ENCODE measurements at regions not wholly inside any gene's neighbourhood (a gene's known extent, or its start where the extent isn't known, plus 50 kb on each side); places are given as distances from the start of the nearest gene placed in this dataset.

DNA sequence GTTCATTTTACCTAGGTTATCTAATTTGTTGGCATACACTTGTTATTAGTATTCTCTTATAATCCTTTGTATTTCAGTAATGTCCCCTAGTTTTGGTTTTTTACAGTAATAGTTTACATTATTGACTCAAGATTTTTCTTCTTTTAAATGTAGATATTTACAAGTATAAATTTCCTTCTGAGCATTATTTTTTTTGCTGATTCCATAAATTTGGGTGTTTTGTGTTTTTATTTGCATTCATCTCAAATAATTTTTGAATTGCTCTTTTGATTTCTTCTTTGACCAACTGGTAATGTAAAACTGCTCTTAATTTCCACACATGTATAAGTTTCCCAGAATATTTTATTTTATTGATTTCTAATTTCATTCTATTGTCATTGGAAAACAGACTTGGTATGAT, 68.1 kb downstream of the ESM1 start:
- TF ChIP-seq, protein P1, sequence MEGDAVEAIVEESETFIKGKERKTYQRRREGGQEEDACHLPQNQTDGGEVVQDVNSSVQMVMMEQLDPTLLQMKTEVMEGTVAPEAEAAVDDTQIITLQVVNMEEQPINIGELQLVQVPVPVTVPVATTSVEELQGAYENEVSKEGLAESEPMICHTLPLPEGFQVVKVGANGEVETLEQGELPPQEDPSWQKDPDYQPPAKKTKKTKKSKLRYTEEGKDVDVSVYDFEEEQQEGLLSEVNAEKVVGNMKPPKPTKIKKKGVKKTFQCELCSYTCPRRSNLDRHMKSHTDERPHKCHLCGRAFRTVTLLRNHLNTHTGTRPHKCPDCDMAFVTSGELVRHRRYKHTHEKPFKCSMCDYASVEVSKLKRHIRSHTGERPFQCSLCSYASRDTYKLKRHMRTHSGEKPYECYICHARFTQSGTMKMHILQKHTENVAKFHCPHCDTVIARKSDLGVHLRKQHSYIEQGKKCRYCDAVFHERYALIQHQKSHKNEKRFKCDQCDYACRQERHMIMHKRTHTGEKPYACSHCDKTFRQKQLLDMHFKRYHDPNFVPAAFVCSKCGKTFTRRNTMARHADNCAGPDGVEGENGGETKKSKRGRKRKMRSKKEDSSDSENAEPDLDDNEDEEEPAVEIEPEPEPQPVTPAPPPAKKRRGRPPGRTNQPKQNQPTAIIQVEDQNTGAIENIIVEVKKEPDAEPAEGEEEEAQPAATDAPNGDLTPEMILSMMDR (optimal IDR thresholded peaks at IDR 0.05 in 1 of 3, IDR thresholded peaks at IDR 0.05 in 1 of 3, conservative IDR thresholded peaks at IDR 0.05 in 1 of 3; ENCODE audit: extremely low read depth in 1 of 3, insufficient read depth in 2 of 3, low read length in 3 of 3), result no peak
- no peak for TF ChIP-seq EZH2 (IDR thresholded peaks at IDR 0.05; ENCODE audit: low read length)

All from keratinocyte (primary cell).